ENCODE measurements at regions not wholly inside any gene's neighbourhood (a gene's known extent, or its start where the extent isn't known, plus 50 kb on each side); places are given as distances from the start of the nearest gene placed in this dataset.

GRCh38 chr6:4678506-4679300, 97.5 kb upstream of the CDYL start:
- TF ChIP-seq, protein P1, sequence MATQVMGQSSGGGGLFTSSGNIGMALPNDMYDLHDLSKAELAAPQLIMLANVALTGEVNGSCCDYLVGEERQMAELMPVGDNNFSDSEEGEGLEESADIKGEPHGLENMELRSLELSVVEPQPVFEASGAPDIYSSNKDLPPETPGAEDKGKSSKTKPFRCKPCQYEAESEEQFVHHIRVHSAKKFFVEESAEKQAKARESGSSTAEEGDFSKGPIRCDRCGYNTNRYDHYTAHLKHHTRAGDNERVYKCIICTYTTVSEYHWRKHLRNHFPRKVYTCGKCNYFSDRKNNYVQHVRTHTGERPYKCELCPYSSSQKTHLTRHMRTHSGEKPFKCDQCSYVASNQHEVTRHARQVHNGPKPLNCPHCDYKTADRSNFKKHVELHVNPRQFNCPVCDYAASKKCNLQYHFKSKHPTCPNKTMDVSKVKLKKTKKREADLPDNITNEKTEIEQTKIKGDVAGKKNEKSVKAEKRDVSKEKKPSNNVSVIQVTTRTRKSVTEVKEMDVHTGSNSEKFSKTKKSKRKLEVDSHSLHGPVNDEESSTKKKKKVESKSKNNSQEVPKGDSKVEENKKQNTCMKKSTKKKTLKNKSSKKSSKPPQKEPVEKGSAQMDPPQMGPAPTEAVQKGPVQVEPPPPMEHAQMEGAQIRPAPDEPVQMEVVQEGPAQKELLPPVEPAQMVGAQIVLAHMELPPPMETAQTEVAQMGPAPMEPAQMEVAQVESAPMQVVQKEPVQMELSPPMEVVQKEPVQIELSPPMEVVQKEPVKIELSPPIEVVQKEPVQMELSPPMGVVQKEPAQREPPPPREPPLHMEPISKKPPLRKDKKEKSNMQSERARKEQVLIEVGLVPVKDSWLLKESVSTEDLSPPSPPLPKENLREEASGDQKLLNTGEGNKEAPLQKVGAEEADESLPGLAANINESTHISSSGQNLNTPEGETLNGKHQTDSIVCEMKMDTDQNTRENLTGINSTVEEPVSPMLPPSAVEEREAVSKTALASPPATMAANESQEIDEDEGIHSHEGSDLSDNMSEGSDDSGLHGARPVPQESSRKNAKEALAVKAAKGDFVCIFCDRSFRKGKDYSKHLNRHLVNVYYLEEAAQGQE (IDR thresholded peaks at IDR 0.05; ENCODE audit: low read depth), result no peak
- no peak for TF ChIP-seq EP300 (IDR thresholded peaks at IDR 0.05; ENCODE audit: borderline replicate concordance)
- no peak for TF ChIP-seq EGR1 (IDR thresholded peaks at IDR 0.05)
- no peak for TF ChIP-seq RAD21 (IDR thresholded peaks at IDR 0.05; ENCODE audit: low read depth)
- TF ChIP-seq TAF1 (IDR thresholded peaks at IDR 0.05; ENCODE audit: low read depth), result no peak
- TF ChIP-seq, protein P2, sequence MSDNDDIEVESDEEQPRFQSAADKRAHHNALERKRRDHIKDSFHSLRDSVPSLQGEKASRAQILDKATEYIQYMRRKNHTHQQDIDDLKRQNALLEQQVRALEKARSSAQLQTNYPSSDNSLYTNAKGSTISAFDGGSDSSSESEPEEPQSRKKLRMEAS (IDR thresholded peaks at IDR 0.05), result no peak
- no peak for TF ChIP-seq CREB1 (IDR thresholded peaks at IDR 0.05; ENCODE audit: low read depth)
- TF ChIP-seq, protein P3, sequence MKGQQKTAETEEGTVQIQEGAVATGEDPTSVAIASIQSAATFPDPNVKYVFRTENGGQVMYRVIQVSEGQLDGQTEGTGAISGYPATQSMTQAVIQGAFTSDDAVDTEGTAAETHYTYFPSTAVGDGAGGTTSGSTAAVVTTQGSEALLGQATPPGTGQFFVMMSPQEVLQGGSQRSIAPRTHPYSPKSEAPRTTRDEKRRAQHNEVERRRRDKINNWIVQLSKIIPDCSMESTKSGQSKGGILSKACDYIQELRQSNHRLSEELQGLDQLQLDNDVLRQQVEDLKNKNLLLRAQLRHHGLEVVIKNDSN (IDR thresholded peaks at IDR 0.05), result no peak
- no peak for TF ChIP-seq YY1 (IDR thresholded peaks at IDR 0.05; ENCODE audit: low read depth)
- TF ChIP-seq ZBTB7A (IDR thresholded peaks at IDR 0.05; ENCODE audit: low read depth), result no peak
- TF ChIP-seq TEAD4 (IDR thresholded peaks at IDR 0.05), result no peak
- TF ChIP-seq FOXM1 (IDR thresholded peaks at IDR 0.05; ENCODE audit: borderline replicate concordance, low read depth), result no peak
